DMS153 (cell line): ENCODE measurements at regions not wholly inside any gene's neighbourhood (a gene's known extent, or its start where the extent isn't known, plus 50 kb on each side); places are given as distances from the start of the nearest gene placed in this dataset.

ENCODE experiments used
- DNase-seq: peaks from one replicate; lab custom pipeline; 2025; lab: John Stamatoyannopoulos, UW

GRCh38 chr2:38203446-38203810 lies 127.5 kb upstream of the CYP1B1 start:
- no peak for DNase-seq

GRCh38 chr2:38202713-38203445 lies 126.9 kb upstream of the CYP1B1 start:
- DNase-seq: no peak

- DNase-seq: no peak
Measured at GRCh38 chr2:38201784-38202183, 125.8 kb upstream of the CYP1B1 start.

- DNase-seq: no peak
Measured at GRCh38 chr2:38200598-38200997, 124.6 kb upstream of the CYP1B1 start.

GRCh38 chr2:38199127-38199526 lies 123.2 kb upstream of the CYP1B1 start:
- no peak for DNase-seq

GRCh38 chr2:38194751-38195150 lies 118.8 kb upstream of the CYP1B1 start:
- DNase-seq: no peak

GRCh38 chr2:38192976-38193375 lies 117.0 kb upstream of the CYP1B1 start:
- no peak for DNase-seq

GRCh38 chr2:38192046-38192445 lies 116.1 kb upstream of the CYP1B1 start:
- no peak for DNase-seq

GRCh38 chr2:38191516-38191915 lies 115.6 kb upstream of the CYP1B1 start:
- DNase-seq: no peak

GRCh38 chr2:38190542-38191218 lies 114.7 kb upstream of the CYP1B1 start:
- DNase-seq: no peak

GRCh38 chr2:38187541-38188011 lies 111.6 kb upstream of the CYP1B1 start:
- DNase-seq: no peak

GRCh38 chr2:38185012-38185491 lies 109.1 kb upstream of the CYP1B1 start:
- DNase-seq: no peak

- DNase-seq: no peak
Measured at GRCh38 chr2:38182492-38183003, 106.6 kb upstream of the CYP1B1 start.

GRCh38 chr2:38181806-38182491 lies 106.0 kb upstream of the CYP1B1 start:
- peak; percentile 10 for DNase-seq

- no peak for DNase-seq
Measured at GRCh38 chr2:38180754-38181153, 104.8 kb upstream of the CYP1B1 start.

- DNase-seq: no peak
Measured at GRCh38 chr2:38178556-38179419, 102.8 kb upstream of the CYP1B1 start.

- no peak for DNase-seq
Measured at GRCh38 chr2:38178119-38178518, 102.2 kb upstream of the CYP1B1 start.

- no peak for DNase-seq
Measured at GRCh38 chr2:38176619-38177021, 100.7 kb upstream of the CYP1B1 start.

- no peak for DNase-seq
Measured at GRCh38 chr2:38174646-38175423, 98.9 kb upstream of the CYP1B1 start.

- DNase-seq: no peak
Measured at GRCh38 chr2:38174131-38174530, 98.2 kb upstream of the CYP1B1 start.

GRCh38 chr2:38173683-38174082 lies 97.7 kb upstream of the CYP1B1 start:
- DNase-seq: no peak
